ENCODE measurements at regions not wholly inside any gene's neighbourhood (a gene's known extent, or its start where the extent isn't known, plus 50 kb on each side); places are given as distances from the start of the nearest gene placed in this dataset.

GRCh38 chr10:64494901-64495300 lies 973.7 kb downstream of the REEP3 start:
- CTCF ChIA-PET = no interaction called here
- TF ChIP-seq CTCF (IDR thresholded peaks at IDR 0.05; ENCODE audit: unreplicated experiment) = no peak
- no TSS peak for BruUV-seq (replicated peaks)
- Mint-ChIP-seq H3K4me3 (ENCODE audit: low read depth, unreplicated experiment) (no peak overlapping the region), H3K27ac (ENCODE audit: unreplicated experiment) (no peak overlapping the region), H3K36me3 (ENCODE audit: insufficient read depth, unreplicated experiment) (no peaks in the 10 kb centered on the region), H3K27me3 (ENCODE audit: unreplicated experiment) (no peaks in the 10 kb centered on the region), H3K9me3 (ENCODE audit: low read depth, unreplicated experiment) (peaks cover 5% of the 10 kb centered on the region), H3K4me1 (ENCODE audit: low read depth, unreplicated experiment) (peaks cover 10% of the 10 kb centered on the region)
- DNase-seq = no peak
- intact Hi-C loops (cut with micrococcal nuclease; ENCODE audit: unreplicated experiment) = no loop called here

DNA sequence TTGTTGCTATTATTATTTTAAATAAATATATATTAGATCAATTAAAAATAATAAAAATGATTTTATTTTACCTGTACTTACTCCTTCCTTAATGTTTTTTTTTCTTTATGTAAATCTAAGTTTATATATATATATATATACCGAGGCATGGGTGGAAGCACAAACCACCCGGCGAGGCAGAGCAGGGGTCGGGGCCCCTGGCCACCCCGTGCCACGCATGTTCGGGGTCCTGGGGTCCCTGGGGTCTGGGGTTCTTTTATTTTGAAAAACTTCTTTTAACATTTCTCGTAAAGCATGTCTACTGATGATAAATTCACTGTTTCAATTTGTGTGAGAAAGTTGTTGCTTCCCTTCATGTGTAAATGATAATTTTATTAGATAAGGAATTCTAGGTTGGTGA lies 976.1 kb downstream of the REEP3 start:
- CTCF ChIA-PET = no interaction called here

GRCh38 chr10:64501807-64502206 lies 980.6 kb downstream of the REEP3 start:
- H3K27me3 Mint-ChIP-seq (ENCODE audit: unreplicated experiment) = no peaks in the 10 kb centered on the region
- peaks cover 1% of the 10 kb centered on the region for H3K36me3 Mint-ChIP-seq (ENCODE audit: insufficient read depth, unreplicated experiment)
- H3K9me3 Mint-ChIP-seq (ENCODE audit: low read depth, unreplicated experiment) = peaks cover 5% of the 10 kb centered on the region
- intact Hi-C loops (cut with micrococcal nuclease; ENCODE audit: unreplicated experiment) = no loop called here
- H3K4me3 Mint-ChIP-seq (ENCODE audit: low read depth, unreplicated experiment) = no peak overlapping the region
- H3K27ac Mint-ChIP-seq (ENCODE audit: unreplicated experiment) = no peak overlapping the region
- DNase-seq = no peak
- CTCF ChIA-PET = interaction anchor here (1.2 kb wide), 1 partner anchor 32 kb away, joined by 3 read pairs; no protein-coding TSS in a partner anchor
- no TSS peak for BruUV-seq (replicated peaks)
- peaks cover 18% of the 10 kb centered on the region for H3K4me1 Mint-ChIP-seq (ENCODE audit: low read depth, unreplicated experiment)
- TF ChIP-seq CTCF (IDR thresholded peaks at IDR 0.05; ENCODE audit: unreplicated experiment) = no peak

More for the DNA sequence above, 976.1 kb downstream of the REEP3 start:
- Mint-ChIP-seq H3K27ac (ENCODE audit: unreplicated experiment) (no peak overlapping the region), H3K9me3 (ENCODE audit: low read depth, unreplicated experiment) (peaks cover 9% of the 10 kb centered on the region), H3K4me1 (ENCODE audit: low read depth, unreplicated experiment) (peaks cover 10% of the 10 kb centered on the region), H3K36me3 (ENCODE audit: insufficient read depth, unreplicated experiment) (no peaks in the 10 kb centered on the region), H3K4me3 (ENCODE audit: low read depth, unreplicated experiment) (no peak overlapping the region), H3K27me3 (ENCODE audit: unreplicated experiment) (no peaks in the 10 kb centered on the region)
- DNase-seq = no peak
- no TSS peak for BruUV-seq (replicated peaks)
- intact Hi-C loops (cut with micrococcal nuclease; ENCODE audit: unreplicated experiment) = no loop called here
- TF ChIP-seq CTCF (IDR thresholded peaks at IDR 0.05; ENCODE audit: unreplicated experiment) = no peak

- H3K4me1 Mint-ChIP-seq (ENCODE audit: low read depth, unreplicated experiment) = peaks cover 26% of the 10 kb centered on the region
- peaks cover 5% of the 10 kb centered on the region for H3K36me3 Mint-ChIP-seq (ENCODE audit: insufficient read depth, unreplicated experiment)
- TF ChIP-seq CTCF (IDR thresholded peaks at IDR 0.05; ENCODE audit: unreplicated experiment) = no peak
- H3K27ac Mint-ChIP-seq (ENCODE audit: unreplicated experiment) = no peak overlapping the region
- intact Hi-C loops (cut with micrococcal nuclease; ENCODE audit: unreplicated experiment) = no loop called here
- no peak for DNase-seq
- H3K27me3 Mint-ChIP-seq (ENCODE audit: unreplicated experiment) = no peaks in the 10 kb centered on the region
- CTCF ChIA-PET = no interaction called here
- BruUV-seq (replicated peaks) = no TSS peak
- H3K4me3 Mint-ChIP-seq (ENCODE audit: low read depth, unreplicated experiment) = no peak overlapping the region
- peaks cover 5% of the 10 kb centered on the region for H3K9me3 Mint-ChIP-seq (ENCODE audit: low read depth, unreplicated experiment)
Measured at GRCh38 chr10:64502936-64503335, 981.7 kb downstream of the REEP3 start.
